Activated T-helper 17 cell treated with anti-CD3 and anti-CD28 coated beads, Interleukin-2, amount 50 U/mL, for 72 hours (primary cell): ENCODE measurements at regions not wholly inside any gene's neighbourhood (a gene's known extent, or its start where the extent isn't known, plus 50 kb on each side); places are given as distances from the start of the nearest gene placed in this dataset.

Experiments
- ATAC-seq: fragments of 150-1000 bp; cut with Tn5 transposase; replicated peaks from 2 replicates; pipeline ENCODE4 v1.10.0; 2021; ENCODE audit warnings: mild to moderate bottlenecking, moderate library complexity
- H3K27ac Mint-ChIP-seq: one replicate; pipeline ENCODE4 v1.8.0; 2022; ENCODE audit warnings: mixed read lengths
- H3K27me3 Mint-ChIP-seq: one replicate; pipeline ENCODE4 v1.8.0; 2022; ENCODE audit warnings: mixed read lengths
- H3K36me3 Mint-ChIP-seq: one replicate; pipeline ENCODE4 v1.8.0; 2022; ENCODE audit warnings: low read depth, mild to moderate bottlenecking, mixed read lengths
- H3K4me1 Mint-ChIP-seq: one replicate; pipeline ENCODE4 v1.8.0; 2022; ENCODE audit warnings: mixed read lengths
- H3K4me3 Mint-ChIP-seq: one replicate; pipeline ENCODE4 v1.8.0; 2022; ENCODE audit warnings: mild to moderate bottlenecking, mixed read lengths
- H3K9me3 Mint-ChIP-seq: one replicate; pipeline ENCODE4 v1.8.0; 2022; ENCODE audit warnings: mixed read lengths

DNA sequence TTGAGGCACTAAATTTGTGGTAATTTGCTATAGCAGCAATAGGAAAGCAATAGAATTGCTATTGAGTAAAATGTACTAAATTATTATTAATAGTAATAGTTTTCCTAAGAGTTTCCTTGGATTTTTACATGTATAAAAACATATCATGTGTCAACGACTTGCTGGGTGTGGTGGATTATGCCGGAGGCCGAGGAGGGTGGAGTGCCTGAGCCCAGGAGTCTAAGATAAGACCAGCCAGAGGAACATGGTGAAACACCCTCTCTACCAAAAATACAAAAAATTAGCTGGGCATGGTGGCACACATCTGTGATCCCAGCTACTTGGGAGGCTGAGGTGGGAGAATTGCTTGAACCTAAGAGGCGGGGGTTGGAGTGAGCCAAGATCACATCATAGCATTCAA is 749.9 kb downstream of the TBL1XR1 start:
- Mint-ChIP-seq H3K27me3 (no peaks in the 10 kb centered on the region), H3K4me1 (no peaks in the 10 kb centered on the region), H3K27ac (no peak overlapping the region), H3K36me3 (no peaks in the 10 kb centered on the region), H3K4me3 (no peak overlapping the region), H3K9me3 (peaks cover 3% of the 10 kb centered on the region)
- ATAC-seq: no peak

DNA sequence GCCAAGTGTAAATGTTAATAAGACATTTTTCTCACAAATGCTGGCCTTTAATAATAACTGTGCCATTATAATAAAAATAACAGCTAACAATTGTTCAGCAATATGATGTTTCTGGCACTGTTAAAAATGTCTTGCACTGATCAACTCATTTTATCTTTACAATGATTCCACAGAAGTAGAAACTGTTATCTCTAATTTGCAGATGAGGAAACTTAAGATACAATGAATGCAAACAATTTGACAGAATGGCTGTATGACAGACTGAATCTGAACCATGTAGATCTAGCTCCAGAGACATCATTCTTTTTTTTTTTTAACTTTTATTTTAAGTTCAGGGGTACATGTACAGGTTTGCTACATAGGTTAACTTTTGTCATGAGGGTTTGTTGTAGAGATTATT is 755.0 kb downstream of the TBL1XR1 start:
- H3K9me3 Mint-ChIP-seq: no peaks in the 10 kb centered on the region
- H3K4me3 Mint-ChIP-seq: no peak overlapping the region
- no peak overlapping the region for H3K27ac Mint-ChIP-seq
- no peak for ATAC-seq
- H3K4me1 Mint-ChIP-seq: no peaks in the 10 kb centered on the region
- no peaks in the 10 kb centered on the region for H3K27me3 Mint-ChIP-seq
- no peaks in the 10 kb centered on the region for H3K36me3 Mint-ChIP-seq

DNA sequence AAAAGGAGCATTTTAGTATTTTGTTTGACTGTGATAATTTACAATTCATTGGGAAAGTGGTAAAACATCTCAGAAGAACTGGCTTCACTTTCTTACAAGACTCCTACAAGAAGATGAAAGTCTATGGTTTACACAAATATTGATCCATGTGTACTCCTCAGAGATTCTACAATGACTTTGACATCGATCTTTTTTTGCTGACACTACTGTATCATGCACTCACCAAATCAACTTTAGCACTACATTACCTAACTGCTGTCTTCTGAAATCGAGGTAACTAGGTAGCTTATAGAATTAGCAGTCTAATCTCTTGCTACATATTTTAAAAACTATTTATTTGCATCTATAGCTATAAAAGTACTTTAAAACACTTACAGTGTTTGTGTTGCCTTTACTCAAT is 757.6 kb downstream of the TBL1XR1 start:
- no peaks in the 10 kb centered on the region for H3K36me3 Mint-ChIP-seq
- H3K27ac Mint-ChIP-seq: no peak overlapping the region
- no peak for ATAC-seq
- no peak overlapping the region for H3K4me3 Mint-ChIP-seq
- no peaks in the 10 kb centered on the region for H3K4me1 Mint-ChIP-seq
- no peaks in the 10 kb centered on the region for H3K9me3 Mint-ChIP-seq
- no peaks in the 10 kb centered on the region for H3K27me3 Mint-ChIP-seq

DNA sequence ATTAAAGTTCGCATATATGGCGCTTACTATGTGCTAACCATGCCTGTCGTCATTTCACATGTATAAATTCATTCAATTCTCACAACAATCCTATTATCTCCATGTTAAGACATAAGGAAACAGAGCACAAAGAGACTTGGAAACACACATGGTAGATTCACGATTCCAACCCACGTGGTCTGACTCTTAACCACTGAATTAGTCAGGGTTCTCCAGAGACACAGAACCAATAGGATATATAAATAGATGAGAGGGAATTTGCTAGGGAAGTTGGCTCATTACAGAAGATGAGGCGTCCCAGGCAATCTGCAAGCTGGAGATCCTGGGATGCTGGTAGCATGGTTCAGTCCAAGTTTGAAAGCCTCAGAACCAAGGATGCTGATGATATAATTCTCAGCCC is 765.3 kb downstream of the TBL1XR1 start:
- Mint-ChIP-seq H3K27ac (no peak overlapping the region), H3K27me3 (no peaks in the 10 kb centered on the region), H3K36me3 (no peaks in the 10 kb centered on the region), H3K4me1 (no peaks in the 10 kb centered on the region), H3K9me3 (peaks cover 3% of the 10 kb centered on the region), H3K4me3 (no peak overlapping the region)
- no peak for ATAC-seq

DNA sequence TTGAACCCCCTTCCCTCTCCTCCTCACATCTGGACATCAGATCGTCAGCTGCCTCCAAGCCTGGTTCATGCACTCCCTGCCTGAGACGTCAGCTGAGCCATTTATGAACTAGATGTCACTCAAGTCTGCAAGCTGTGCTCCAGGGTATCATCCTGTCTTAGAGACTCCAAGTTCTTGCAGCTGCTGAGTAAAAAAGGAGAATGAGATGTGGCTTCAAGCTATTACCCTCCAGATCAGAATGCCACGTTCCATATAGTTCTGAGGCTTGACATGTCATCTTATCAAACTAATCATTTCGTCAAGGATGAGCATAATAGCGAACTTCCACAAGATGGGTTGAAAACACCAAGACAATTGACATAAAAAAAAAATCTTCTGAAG is 766.3 kb downstream of the TBL1XR1 start:
- H3K9me3 Mint-ChIP-seq: peaks cover 3% of the 10 kb centered on the region
- no peaks in the 10 kb centered on the region for H3K4me1 Mint-ChIP-seq
- no peak overlapping the region for H3K27ac Mint-ChIP-seq
- no peaks in the 10 kb centered on the region for H3K36me3 Mint-ChIP-seq
- no peaks in the 10 kb centered on the region for H3K27me3 Mint-ChIP-seq
- no peak for ATAC-seq
- H3K4me3 Mint-ChIP-seq: no peak overlapping the region

DNA sequence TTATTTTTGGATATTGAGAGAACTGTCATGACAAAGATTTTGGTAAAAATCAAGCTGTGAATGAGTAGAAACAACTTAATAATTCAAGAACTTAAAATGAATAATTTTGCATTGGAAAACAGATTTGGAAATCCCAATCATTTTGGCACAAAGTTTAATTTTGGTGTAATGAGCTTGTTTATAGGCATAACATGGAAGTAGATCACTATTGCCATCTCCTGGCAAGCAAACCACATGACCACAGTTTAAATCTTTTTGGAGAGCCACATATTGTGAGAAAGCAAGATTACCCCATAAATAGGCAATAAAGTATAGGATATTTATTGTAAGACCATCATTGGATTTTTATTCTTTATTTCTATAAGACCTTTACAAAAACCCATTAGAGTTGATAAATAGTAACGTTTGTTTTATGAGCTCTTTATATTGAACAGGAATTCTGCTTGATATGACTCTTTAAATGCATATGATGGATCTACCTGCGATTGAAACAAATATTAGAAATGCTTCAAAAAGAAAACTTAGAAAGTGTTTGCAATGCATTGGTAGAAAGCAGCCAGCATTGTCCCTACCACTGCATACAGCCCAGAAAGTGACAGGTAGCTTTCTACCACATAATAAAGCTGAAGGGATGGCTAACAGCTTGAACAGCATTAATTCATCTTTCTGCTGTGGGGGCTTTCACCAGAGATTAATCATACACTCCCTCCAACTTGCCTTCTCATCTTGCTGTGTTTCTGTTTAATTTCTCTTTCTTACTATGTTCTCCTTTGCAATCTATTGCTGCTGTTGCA is 766.8 kb downstream of the TBL1XR1 start:
- Mint-ChIP-seq H3K36me3 (no peaks in the 10 kb centered on the region), H3K4me3 (no peak overlapping the region), H3K27ac (no peak overlapping the region), H3K9me3 (peaks cover 3% of the 10 kb centered on the region), H3K4me1 (no peaks in the 10 kb centered on the region), H3K27me3 (no peaks in the 10 kb centered on the region)
- ATAC-seq: no peak

DNA sequence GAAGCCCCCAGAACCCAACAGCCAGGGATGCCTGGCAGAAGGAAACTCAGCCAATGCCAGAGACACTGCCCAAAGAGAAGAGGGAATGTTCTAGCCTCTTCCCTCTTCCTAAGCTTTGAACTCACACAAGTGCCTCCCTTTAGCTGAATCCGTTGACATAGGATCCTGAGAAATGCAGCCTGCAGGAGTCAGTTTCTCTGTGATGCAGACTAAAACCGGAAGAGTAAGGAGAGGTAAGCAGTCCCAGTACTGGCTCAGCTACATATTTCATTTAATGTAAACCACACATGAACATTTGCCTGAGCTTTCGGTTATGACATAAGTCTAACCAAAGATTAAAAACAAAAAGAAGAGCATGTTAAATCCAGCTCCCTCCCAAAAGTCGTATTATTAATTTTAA is 768.7 kb downstream of the TBL1XR1 start:
- ATAC-seq: no peak
- no peaks in the 10 kb centered on the region for H3K9me3 Mint-ChIP-seq
- H3K36me3 Mint-ChIP-seq: no peaks in the 10 kb centered on the region
- H3K4me3 Mint-ChIP-seq: no peak overlapping the region
- H3K27me3 Mint-ChIP-seq: no peaks in the 10 kb centered on the region
- H3K27ac Mint-ChIP-seq: no peak overlapping the region
- no peaks in the 10 kb centered on the region for H3K4me1 Mint-ChIP-seq

DNA sequence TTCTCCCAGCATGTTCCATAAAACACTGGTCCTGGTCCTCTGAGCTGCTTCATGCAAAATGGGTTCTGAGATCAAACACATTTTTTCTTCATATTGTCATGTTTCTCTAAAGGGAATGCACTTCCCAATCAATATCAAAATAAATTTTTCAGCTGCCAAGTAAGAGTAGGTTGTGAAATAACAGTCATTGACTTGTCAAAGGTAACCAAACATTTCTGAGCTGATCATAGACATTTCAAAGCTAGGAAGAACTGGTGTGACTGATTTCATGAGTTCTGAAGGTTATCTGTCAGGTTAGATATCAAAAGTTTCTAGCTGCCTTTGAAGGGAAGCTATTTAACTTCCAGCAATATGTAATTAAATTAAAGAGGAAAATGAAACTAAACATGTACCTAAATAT is 770.9 kb downstream of the TBL1XR1 start:
- H3K27ac Mint-ChIP-seq: no peak overlapping the region
- H3K27me3 Mint-ChIP-seq: no peaks in the 10 kb centered on the region
- no peak overlapping the region for H3K4me3 Mint-ChIP-seq
- no peaks in the 10 kb centered on the region for H3K36me3 Mint-ChIP-seq
- no peak for ATAC-seq
- no peaks in the 10 kb centered on the region for H3K4me1 Mint-ChIP-seq
- no peaks in the 10 kb centered on the region for H3K9me3 Mint-ChIP-seq

DNA sequence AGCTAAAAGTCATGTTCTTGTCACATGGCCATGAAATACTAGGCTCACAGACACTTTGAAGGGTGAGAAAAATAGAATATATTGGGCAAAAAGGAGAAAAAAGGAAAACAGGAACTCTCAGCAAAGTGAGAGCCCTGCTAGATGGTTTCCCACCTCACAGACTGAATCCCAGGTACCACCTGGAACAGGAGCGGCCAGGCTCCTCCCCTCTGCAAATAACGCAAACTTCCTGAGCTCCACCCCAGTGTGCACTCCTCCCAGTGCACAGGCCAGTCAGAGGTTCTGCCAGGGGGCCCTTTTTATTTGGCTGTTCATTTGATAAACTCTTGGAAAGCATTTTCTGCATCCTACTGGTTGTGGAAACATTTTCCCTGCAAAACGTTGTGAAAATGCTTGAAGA is 780.4 kb downstream of the TBL1XR1 start:
- Mint-ChIP-seq H3K27ac (no peak overlapping the region), H3K27me3 (no peaks in the 10 kb centered on the region), H3K4me3 (no peak overlapping the region), H3K36me3 (no peaks in the 10 kb centered on the region), H3K4me1 (no peaks in the 10 kb centered on the region), H3K9me3 (no peaks in the 10 kb centered on the region)
- ATAC-seq: no peak

DNA sequence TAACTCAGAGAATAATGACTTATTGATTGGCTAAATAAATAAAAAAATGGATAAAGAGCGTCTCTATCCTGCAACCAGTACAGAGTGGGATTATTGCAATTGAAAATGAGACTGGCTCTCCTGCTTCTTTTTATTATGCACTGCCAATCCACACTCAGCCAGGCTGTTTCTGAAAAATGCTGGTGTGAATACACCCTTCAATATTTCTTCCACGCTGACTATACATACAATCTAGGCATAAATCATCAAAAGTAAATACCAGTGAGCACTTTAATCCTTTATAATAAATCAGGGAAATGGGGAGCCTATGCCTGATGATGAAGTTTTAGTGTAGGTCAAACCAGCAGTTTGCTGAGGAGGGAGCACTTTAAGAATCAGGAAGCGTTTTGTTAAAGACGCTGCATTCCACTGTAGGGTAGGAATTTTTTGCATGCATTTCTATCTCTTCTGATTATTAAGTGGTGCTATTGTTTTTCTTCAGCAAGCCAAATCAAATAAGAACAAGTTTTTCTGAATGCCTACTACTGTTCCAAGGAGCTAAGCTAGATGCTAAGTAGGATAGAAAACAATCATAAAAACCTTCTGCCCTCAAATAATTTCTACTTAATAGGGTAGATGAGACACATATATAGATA is 781.5 kb downstream of the TBL1XR1 start:
- no peak overlapping the region for H3K27ac Mint-ChIP-seq
- no peaks in the 10 kb centered on the region for H3K36me3 Mint-ChIP-seq
- no peak for ATAC-seq

DNA sequence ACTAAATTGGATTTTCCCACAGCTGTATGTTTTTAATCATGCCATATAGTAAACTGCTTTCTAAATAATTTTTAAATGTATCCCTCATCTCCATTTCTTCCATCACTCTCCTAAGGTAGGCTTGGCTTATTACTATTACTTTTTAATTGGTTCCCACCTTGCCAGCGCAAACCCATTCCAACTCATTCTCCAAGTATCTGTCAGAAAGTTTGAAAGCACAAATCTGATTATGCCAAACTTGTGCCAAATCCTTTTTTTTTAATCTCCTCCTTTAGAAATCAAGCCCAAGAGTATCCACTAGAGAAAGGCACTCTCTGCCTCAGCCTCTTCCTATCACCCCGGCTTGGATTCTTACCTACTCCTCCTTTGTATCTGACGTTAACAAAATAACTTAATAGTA is 784.5 kb downstream of the TBL1XR1 start:
- no peaks in the 10 kb centered on the region for H3K27me3 Mint-ChIP-seq
- ATAC-seq: no peak
- H3K4me1 Mint-ChIP-seq: no peaks in the 10 kb centered on the region
- H3K36me3 Mint-ChIP-seq: no peaks in the 10 kb centered on the region
- no peaks in the 10 kb centered on the region for H3K9me3 Mint-ChIP-seq
- no peak overlapping the region for H3K4me3 Mint-ChIP-seq
- no peak overlapping the region for H3K27ac Mint-ChIP-seq

More for the DNA sequence above, 781.5 kb downstream of the TBL1XR1 start:
- Mint-ChIP-seq H3K9me3 (no peaks in the 10 kb centered on the region), H3K4me3 (no peak overlapping the region), H3K4me1 (no peaks in the 10 kb centered on the region), H3K27me3 (no peaks in the 10 kb centered on the region)

DNA sequence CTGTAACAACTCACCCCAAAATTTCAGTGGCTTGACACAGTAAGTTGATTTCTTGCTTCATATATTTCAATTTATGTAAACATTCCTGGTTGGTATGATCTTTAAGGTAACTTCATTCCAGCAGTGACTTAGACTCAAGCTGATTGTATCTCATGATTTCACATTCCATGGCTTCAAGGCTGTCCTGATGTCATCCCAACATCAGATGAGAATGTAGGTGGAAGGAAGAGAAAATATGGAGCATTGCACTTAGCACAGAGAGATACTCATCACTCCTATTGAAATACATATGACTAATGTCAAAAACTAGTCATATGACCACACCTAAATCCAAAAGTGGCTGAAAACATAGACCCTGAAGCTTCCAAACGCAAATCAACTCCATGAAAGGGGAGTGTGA is 793.8 kb downstream of the TBL1XR1 start:
- Mint-ChIP-seq H3K4me3 (no peak overlapping the region), H3K9me3 (peaks cover 10% of the 10 kb centered on the region), H3K4me1 (no peaks in the 10 kb centered on the region), H3K36me3 (no peaks in the 10 kb centered on the region), H3K27me3 (no peaks in the 10 kb centered on the region), H3K27ac (no peak overlapping the region)
- ATAC-seq: no peak

DNA sequence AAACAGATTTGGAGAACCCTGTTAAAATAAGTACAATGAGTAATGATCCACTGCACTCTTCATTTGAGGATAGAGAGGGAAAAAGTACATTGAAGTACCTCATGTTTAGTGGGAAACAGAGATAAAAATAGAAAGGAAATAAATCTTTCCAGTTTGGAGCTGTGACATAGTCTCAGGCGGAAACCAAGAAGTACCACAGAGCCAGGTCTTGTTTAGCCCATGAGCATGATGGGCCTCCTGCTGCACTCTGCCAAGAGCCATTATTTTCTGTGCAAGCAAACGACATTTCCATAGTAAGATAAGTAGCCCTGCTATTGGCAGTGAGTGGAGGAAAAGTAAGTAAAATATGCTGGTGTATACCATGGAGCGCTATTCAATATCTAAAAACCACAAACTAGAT is 796.1 kb downstream of the TBL1XR1 start:
- Mint-ChIP-seq H3K4me1 (no peaks in the 10 kb centered on the region), H3K27ac (no peak overlapping the region), H3K27me3 (no peaks in the 10 kb centered on the region), H3K36me3 (no peaks in the 10 kb centered on the region), H3K4me3 (no peak overlapping the region), H3K9me3 (peaks cover 18% of the 10 kb centered on the region)
- no peak for ATAC-seq

DNA sequence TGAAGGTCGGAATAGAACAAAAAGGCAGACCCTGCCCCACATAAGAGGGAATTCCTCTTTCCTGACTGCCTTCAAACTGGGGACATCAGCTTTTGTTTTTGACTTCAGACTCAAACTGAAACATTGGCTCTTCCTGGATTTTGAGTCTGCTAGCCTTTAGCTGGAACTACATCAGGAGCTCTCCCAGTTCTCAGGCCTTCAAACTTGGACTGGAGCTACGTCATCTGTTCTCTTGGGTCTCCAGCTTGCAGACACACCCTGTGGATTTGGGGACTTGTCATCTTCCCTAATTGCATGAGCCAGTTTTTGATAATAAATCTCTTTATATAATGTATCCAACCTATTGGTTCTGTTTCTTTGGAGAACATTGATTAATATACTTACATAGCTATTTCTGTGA is 798.1 kb downstream of the TBL1XR1 start:
- H3K27me3 Mint-ChIP-seq: no peaks in the 10 kb centered on the region
- peaks cover 22% of the 10 kb centered on the region for H3K9me3 Mint-ChIP-seq
- H3K27ac Mint-ChIP-seq: no peak overlapping the region
- H3K4me1 Mint-ChIP-seq: no peaks in the 10 kb centered on the region
- no peak overlapping the region for H3K4me3 Mint-ChIP-seq
- ATAC-seq: no peak
- no peaks in the 10 kb centered on the region for H3K36me3 Mint-ChIP-seq

DNA sequence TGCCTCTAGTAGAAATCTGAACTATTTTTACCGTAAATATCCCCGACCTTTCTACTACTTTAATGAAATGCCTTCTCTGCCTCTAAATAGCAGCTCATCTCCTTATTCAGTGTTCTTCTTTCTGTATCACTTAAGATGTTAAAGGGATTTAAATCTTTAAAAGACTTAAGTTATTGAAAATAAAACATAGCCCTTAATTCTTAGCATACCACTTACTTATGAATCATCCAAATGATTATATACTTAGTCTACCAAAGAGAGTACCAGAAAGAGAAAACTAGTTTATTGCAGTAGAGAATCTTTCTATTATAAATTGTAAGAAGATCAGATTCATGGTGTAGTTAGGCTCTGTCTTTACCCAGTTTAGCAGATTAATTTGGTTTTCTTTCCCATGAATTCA is 802.0 kb downstream of the TBL1XR1 start:
- no peak for ATAC-seq
- H3K36me3 Mint-ChIP-seq: no peaks in the 10 kb centered on the region
- H3K27me3 Mint-ChIP-seq: no peaks in the 10 kb centered on the region
- no peaks in the 10 kb centered on the region for H3K4me1 Mint-ChIP-seq
- no peak overlapping the region for H3K27ac Mint-ChIP-seq
- H3K9me3 Mint-ChIP-seq: peaks cover 19% of the 10 kb centered on the region
- no peak overlapping the region for H3K4me3 Mint-ChIP-seq
